Fibroblast of pulmonary artery (primary cell): ENCODE measurements at regions not wholly inside any gene's neighbourhood (a gene's known extent, or its start where the extent isn't known, plus 50 kb on each side); places are given as distances from the start of the nearest gene placed in this dataset.
A peak's percentile ranks its signal among the peaks of the same experiment; 100 is the strongest.

Experiments used
- DNase-seq: peaks from one replicate; pipeline ENCODE4 v3.0.0-alpha.2; 2010; ENCODE audit warnings: low read depth
- H3K4me3 ChIP-seq: replicated peaks from 2 replicates; pipeline ENCODE4 v1.5.1; 2011; ENCODE audit warnings: low read depth, mild to moderate bottlenecking, control low read depth, low read length, moderate library complexity
- CTCF ChIP-seq: IDR thresholded peaks from 2 replicates; pipeline ENCODE4 v1.5.1; 2011; ENCODE audit warnings: mild to moderate bottlenecking, control low read depth, low read length, inconsistent platforms; ENCODE audit errors: missing control alignments

DNA sequence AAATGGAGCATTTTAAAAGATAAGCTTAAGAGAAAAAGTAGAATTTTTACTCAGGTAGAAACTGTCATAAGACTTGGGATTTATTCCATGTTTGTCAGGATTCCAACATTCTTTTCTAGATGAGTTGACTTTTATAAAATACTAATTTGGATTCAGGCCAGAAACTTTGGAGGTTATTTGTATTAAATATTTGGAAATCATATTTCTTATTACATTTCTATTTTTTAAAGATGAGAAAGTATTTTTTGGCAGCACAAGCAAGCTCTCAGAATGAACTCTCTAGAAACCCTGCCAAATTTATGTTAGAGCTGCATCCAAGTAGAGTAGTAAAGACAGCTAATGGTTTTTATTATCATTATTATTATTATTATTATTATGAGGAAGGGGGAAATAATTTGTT lies 1014.9 kb upstream of the GJE1 start:
- no peak overlapping the region for H3K4me3 ChIP-seq
- DNase-seq: peak; percentile 36
- TF ChIP-seq CTCF: no peak

DNA sequence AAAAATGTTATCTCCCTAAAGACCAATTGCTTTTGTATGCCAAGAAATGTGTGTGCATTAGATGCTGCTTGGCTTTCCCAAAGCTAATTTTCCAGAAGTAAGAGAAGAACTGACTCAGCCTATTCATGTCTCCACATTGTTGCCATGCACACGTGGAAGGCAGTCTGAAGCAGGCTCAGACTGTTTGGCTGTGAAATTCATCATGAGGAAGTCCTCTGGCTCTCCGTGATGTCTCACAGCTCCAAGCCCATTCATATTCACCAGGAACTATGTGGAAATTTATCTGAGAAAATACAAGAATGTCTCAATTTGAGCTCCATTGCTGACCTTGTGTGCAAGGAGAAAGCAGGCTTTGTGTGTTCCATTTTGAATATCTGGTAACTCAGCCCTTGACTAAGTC lies 1022.2 kb upstream of the GJE1 start:
- no peak for TF ChIP-seq CTCF
- DNase-seq: peak; percentile 79
- no peak overlapping the region for H3K4me3 ChIP-seq

DNA sequence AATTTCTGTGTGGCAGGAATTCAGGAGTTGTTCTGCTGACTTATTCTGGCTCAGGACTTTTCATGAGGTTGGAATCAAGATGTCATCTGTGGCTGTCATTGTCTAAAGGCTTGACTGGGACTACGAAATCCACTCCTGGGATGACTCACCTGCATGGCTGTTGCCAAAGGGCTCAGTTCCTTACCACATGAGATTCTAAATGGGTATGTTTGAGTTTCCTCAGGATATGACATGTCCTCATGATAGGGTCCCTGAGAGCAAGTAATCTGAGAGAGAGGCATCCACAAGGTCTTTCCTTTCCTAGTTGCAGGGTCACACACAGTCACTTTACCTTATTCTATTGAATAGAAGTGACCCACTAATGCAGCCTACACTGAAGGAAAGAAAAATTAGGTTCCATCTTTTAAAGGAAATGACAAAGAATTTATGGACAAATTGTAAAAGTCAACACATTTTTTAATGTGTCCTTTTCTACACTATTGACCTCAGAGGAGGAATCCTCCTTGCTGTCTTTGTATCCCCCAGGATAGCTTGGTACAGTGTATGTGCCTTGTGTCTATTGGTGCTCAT lies 1025.0 kb upstream of the GJE1 start:
- no peak for TF ChIP-seq CTCF
- H3K4me3 ChIP-seq: no peak overlapping the region
- DNase-seq: peak; percentile 65

- H3K4me3 ChIP-seq: no peak overlapping the region
- no peak for TF ChIP-seq CTCF
- peak; percentile 53 for DNase-seq
Measured at GRCh38 chr6:141105481-141105880, 1027.2 kb upstream of the GJE1 start.

GRCh38 chr6:141103246-141103645 lies 1029.5 kb upstream of the GJE1 start:
- TF ChIP-seq CTCF: no peak
- no peak overlapping the region for H3K4me3 ChIP-seq
- peak; percentile 13 for DNase-seq

DNA sequence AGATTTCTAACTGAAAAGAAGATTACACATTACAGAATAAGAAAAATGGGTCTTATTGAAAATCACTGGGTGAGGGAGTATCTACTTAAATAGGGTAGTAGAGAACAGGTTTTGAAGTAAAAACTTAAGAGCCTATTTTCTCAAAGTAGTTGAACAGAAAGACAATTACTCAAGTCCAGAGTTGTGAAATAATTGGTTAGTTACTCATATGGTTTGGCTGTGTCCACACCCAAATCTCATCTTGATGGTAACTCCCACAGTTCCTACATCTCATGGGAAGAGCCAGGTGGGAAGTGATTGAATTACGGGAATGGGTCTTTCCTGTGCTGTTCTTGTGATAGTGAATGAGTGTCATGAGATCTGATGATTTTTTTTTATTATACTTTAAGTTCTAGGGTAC lies 1035.3 kb upstream of the GJE1 start:
- peak; percentile 40 for DNase-seq
- no peak for TF ChIP-seq CTCF
- H3K4me3 ChIP-seq: no peak overlapping the region

- no peak for TF ChIP-seq CTCF
- DNase-seq: no peak
Measured at GRCh38 chr6:141095308-141095707, 1037.4 kb upstream of the GJE1 start.

More at GRCh38 chr6:141095308-141095707, 1037.4 kb upstream of the GJE1 start:
- no peak overlapping the region for H3K4me3 ChIP-seq
